Keratinocyte (primary cell): ENCODE measurements at regions not wholly inside any gene's neighbourhood (a gene's known extent, or its start where the extent isn't known, plus 50 kb on each side); places are given as distances from the start of the nearest gene placed in this dataset.

Experiments
- DNase-seq: peaks from one replicate; pipeline ENCODE4 v3.0.0-alpha.2; 2011; ENCODE audit warnings: low read depth, missing footprints, low spot score
- FAIRE-seq: peaks from 2 replicates; lab custom pipeline; 2011; peaks lifted over from hg19 to GRCh38; lab: Jason Lieb, UNC
- H2AFZ ChIP-seq: 2 replicates; pipeline ENCODE4 v1.6.0; 2012; ENCODE audit warnings: low read length, control low read depth, inconsistent platforms; ENCODE audit not compliant: control insufficient read depth
- H3K27ac ChIP-seq: 2 replicates; pipeline ENCODE4 v1.5.1; 2011; ENCODE audit warnings: low read length; ENCODE audit not compliant: control insufficient read depth, insufficient read depth
- H3K27me3 ChIP-seq: 3 replicates; pipeline ENCODE4 v1.6.0; 2011; ENCODE audit warnings: low read length; ENCODE audit not compliant: control insufficient read depth, insufficient read depth; ENCODE audit errors: extremely low read depth
- H3K36me3 ChIP-seq, 2 experiments: 2 replicates in 1 of 2; 3 replicates in 1 of 2; pipeline ENCODE4 v1.5.1; 2011; ENCODE audit warnings: low read length in 2 of 2, mild to moderate bottlenecking in 1 of 2; ENCODE audit not compliant: control insufficient read depth in 2 of 2, insufficient read depth in 2 of 2; ENCODE audit errors: extremely low read depth in 1 of 2
- H3K4me1 ChIP-seq: 3 replicates; pipeline ENCODE4 v1.5.1; 2011; ENCODE audit warnings: low read length; ENCODE audit not compliant: control insufficient read depth, insufficient read depth; ENCODE audit errors: extremely low read depth
- H3K4me2 ChIP-seq: 3 replicates; pipeline ENCODE4 v1.6.0; 2011; ENCODE audit warnings: low read depth, low read length; ENCODE audit not compliant: control insufficient read depth, insufficient read depth; ENCODE audit errors: extremely low read depth
- H3K4me3 ChIP-seq, 3 experiments: fragments of 200-600 bp in 1 of 3; sonication (generic) in 1 of 3; 2 replicates in 2 of 3; 3 replicates in 1 of 3; pipeline ENCODE4 v1.5.1; 2011 to 2016; ENCODE audit warnings: low read length in 3 of 3, mild to moderate bottlenecking in 3 of 3, control low read depth in 2 of 3, inconsistent platforms in 1 of 3, low read depth in 1 of 3, mixed read lengths in 1 of 3, mixed run types in 1 of 3, moderate library complexity in 1 of 3; ENCODE audit not compliant: control insufficient read depth in 2 of 3, insufficient read depth in 2 of 3; ENCODE audit errors: extremely low read depth in 1 of 3
- H3K79me2 ChIP-seq: 2 replicates; pipeline ENCODE4 v1.6.0; 2012; ENCODE audit warnings: low read length; ENCODE audit not compliant: control insufficient read depth, insufficient read depth
- H3K9ac ChIP-seq: 3 replicates; pipeline ENCODE4 v1.6.0; 2011; ENCODE audit warnings: low read length; ENCODE audit not compliant: control insufficient read depth, insufficient read depth; ENCODE audit errors: extremely low read depth
- H3K9me1 ChIP-seq: 3 replicates; pipeline ENCODE4 v1.6.0; 2011; ENCODE audit warnings: low read length; ENCODE audit not compliant: control insufficient read depth, insufficient read depth; ENCODE audit errors: extremely low read depth
- H3K9me3 ChIP-seq: 2 replicates; pipeline ENCODE4 v1.5.1; 2012; ENCODE audit warnings: low read depth, low read length; ENCODE audit not compliant: control insufficient read depth
- H4K20me1 ChIP-seq: 3 replicates; pipeline ENCODE4 v1.6.0; 2011; ENCODE audit warnings: low read length; ENCODE audit not compliant: control insufficient read depth, insufficient read depth; ENCODE audit errors: extremely low read depth
- CTCF ChIP-seq, 3 experiments: IDR thresholded peaks in 1 of 3; conservative IDR thresholded peaks in 1 of 3; optimal IDR thresholded peaks in 1 of 3; 2 replicates in 2 of 3; 3 replicates in 1 of 3; pipeline versions ENCODE3 to v1.5.1; 2011; ENCODE audit warnings: low read length in 3 of 3, mild to moderate bottlenecking in 3 of 3, moderate library complexity in 2 of 3, control low read depth in 1 of 3, inconsistent platforms in 1 of 3; ENCODE audit not compliant: insufficient read depth in 2 of 3; ENCODE audit errors: extremely low read depth in 1 of 3
- EZH2 ChIP-seq: IDR thresholded peaks from one replicate; pipeline ENCODE4 v1.6.1; 2012; ENCODE audit warnings: inconsistent platforms, mild to moderate bottlenecking, low read length, moderate library complexity
- dilution Hi-C: fragments of 300-500 bp; cut with MboI; formaldehyde crosslinking; loops from one replicate; pipeline ENCODE4 v1.7.0; 2020; ENCODE audit warnings: low sequenced_read_pairs; ENCODE audit not compliant: extremely low pct_ligation_motif_present

GRCh38 chr11:128261011-128261421 is 326.3 kb downstream of the ETS1 start:
- no peaks in the 10 kb centered on the region for H3K9me3 ChIP-seq
- no peaks in the 10 kb centered on the region for H4K20me1 ChIP-seq
- H3K9ac ChIP-seq = no peak overlapping the region
- H3K9me1 ChIP-seq = no peaks in the 10 kb centered on the region
- H2AFZ ChIP-seq = no peak overlapping the region
- dilution Hi-C loops = no loop called here
- no peak overlapping the region for H3K27ac ChIP-seq
- no peak overlapping the region for H3K4me3 ChIP-seq
- no peak for FAIRE-seq
- H3K4me2 ChIP-seq = no peak overlapping the region
- H3K4me1 ChIP-seq = no peaks in the 10 kb centered on the region
- TF ChIP-seq CTCF (optimal IDR thresholded peaks at IDR 0.05 in 1 of 3, IDR thresholded peaks at IDR 0.05 in 1 of 3, conservative IDR thresholded peaks at IDR 0.05 in 1 of 3; ENCODE audit: extremely low read depth in 1 of 3, insufficient read depth in 2 of 3, low read length in 3 of 3) = no peak
- no peak for TF ChIP-seq EZH2
- H3K79me2 ChIP-seq = no peaks in the 10 kb centered on the region
- H3K27me3 ChIP-seq = no peaks in the 10 kb centered on the region
- H3K36me3 ChIP-seq = no peaks in the 10 kb centered on the region
- DNase-seq = no peak

DNA sequence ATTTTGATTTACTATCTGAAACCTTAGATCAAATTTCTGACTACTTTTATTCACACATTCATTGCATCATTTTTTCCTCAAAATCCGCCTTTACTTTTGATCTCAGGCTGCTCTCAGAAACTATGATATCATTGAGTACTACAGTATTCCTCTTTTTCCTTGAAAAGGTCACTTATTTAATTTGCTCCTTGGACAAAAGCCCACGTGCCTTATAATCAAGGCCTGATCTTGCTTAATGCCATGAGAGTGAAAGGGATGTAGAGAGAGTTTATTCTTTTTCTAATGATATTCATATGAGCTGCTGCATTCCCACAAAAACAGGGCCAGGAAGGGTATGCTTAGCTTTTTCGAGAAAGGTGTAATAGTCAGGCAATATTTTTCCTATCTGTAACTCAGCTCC is 327.0 kb downstream of the ETS1 start:
- Histone ChIP-seq H3K79me2 (no peaks in the 10 kb centered on the region), H3K9me1 (no peaks in the 10 kb centered on the region), H3K4me3 (no peak overlapping the region), H3K27me3 (no peaks in the 10 kb centered on the region), H2AFZ (no peak overlapping the region), H3K4me1 (no peaks in the 10 kb centered on the region), H3K27ac (no peak overlapping the region), H4K20me1 (no peaks in the 10 kb centered on the region), H3K36me3 (no peaks in the 10 kb centered on the region), H3K9ac (no peak overlapping the region), H3K9me3 (no peaks in the 10 kb centered on the region), H3K4me2 (no peak overlapping the region)
- no peak for FAIRE-seq
- dilution Hi-C loops = no loop called here
- TF ChIP-seq CTCF (optimal IDR thresholded peaks at IDR 0.05 in 1 of 3, IDR thresholded peaks at IDR 0.05 in 1 of 3, conservative IDR thresholded peaks at IDR 0.05 in 1 of 3; ENCODE audit: extremely low read depth in 1 of 3, insufficient read depth in 2 of 3, low read length in 3 of 3) = no peak
- DNase-seq = no peak
